ENCODE measurements at regions not wholly inside any gene's neighbourhood (a gene's known extent, or its start where the extent isn't known, plus 50 kb on each side); places are given as distances from the start of the nearest gene placed in this dataset.

DNA sequence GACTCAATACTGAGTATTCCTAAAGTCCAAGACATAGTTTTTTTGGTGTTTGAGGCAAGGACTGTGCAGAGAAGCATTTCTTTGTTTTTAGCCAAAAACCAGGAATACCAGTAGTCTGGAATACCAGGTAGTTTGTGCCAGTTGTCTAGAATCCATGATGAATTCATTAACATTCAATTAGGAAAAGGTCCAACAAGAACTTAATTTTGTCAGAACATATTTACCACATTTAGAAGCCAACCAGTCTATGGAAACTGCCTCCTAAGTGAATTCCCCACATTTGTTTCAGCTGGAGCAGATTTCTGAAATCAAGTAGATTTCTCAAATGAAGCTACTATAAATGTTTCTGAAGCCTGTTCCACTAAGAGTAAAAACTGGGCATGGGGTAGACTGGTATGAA lies 1584.8 kb upstream of the ADGRL3 start:
- DNase-seq (ENCODE audit: insufficient read length, low spot score, missing footprints), result no peak
- Histone ChIP-seq H3K9me3 (ENCODE audit: low read depth, low read length) (no peaks in the 10 kb centered on the region), H3K4me2 (ENCODE audit: insufficient read depth, low read length) (no peak overlapping the region), H3K27me3 (ENCODE audit: insufficient read depth, low read length) (no peaks in the 10 kb centered on the region), H3K36me3 (ENCODE audit: insufficient read depth, low read length) (no peaks in the 10 kb centered on the region), H3K79me2 (ENCODE audit: insufficient read depth, low read length) (no peaks in the 10 kb centered on the region), H3K4me3 (ENCODE audit: insufficient read depth, low read length) (no peak overlapping the region), H3K4me1 (ENCODE audit: insufficient read depth, low read length) (no peaks in the 10 kb centered on the region), H3K27ac (ENCODE audit: low read depth, low read length) (no peak overlapping the region), H4K20me1 (ENCODE audit: insufficient read depth, low read length) (no peaks in the 10 kb centered on the region), H2AFZ (ENCODE audit: low read length) (no peak overlapping the region)
- TF ChIP-seq, protein P1, sequence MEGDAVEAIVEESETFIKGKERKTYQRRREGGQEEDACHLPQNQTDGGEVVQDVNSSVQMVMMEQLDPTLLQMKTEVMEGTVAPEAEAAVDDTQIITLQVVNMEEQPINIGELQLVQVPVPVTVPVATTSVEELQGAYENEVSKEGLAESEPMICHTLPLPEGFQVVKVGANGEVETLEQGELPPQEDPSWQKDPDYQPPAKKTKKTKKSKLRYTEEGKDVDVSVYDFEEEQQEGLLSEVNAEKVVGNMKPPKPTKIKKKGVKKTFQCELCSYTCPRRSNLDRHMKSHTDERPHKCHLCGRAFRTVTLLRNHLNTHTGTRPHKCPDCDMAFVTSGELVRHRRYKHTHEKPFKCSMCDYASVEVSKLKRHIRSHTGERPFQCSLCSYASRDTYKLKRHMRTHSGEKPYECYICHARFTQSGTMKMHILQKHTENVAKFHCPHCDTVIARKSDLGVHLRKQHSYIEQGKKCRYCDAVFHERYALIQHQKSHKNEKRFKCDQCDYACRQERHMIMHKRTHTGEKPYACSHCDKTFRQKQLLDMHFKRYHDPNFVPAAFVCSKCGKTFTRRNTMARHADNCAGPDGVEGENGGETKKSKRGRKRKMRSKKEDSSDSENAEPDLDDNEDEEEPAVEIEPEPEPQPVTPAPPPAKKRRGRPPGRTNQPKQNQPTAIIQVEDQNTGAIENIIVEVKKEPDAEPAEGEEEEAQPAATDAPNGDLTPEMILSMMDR (IDR thresholded peaks at IDR 0.05; ENCODE audit: extremely low read depth, low read depth, low read length), result no peak

GRCh38 chr4:59629348-59629747 lies 1570.8 kb upstream of the ADGRL3 start:
- H3K9me3 ChIP-seq (ENCODE audit: low read depth, low read length), result no peaks in the 10 kb centered on the region
- H3K4me1 ChIP-seq (ENCODE audit: insufficient read depth, low read length), result no peaks in the 10 kb centered on the region
- no peaks in the 10 kb centered on the region for H3K36me3 ChIP-seq (ENCODE audit: insufficient read depth, low read length)
- H3K4me2 ChIP-seq (ENCODE audit: insufficient read depth, low read length), result no peak overlapping the region
- no peak overlapping the region for H3K27ac ChIP-seq (ENCODE audit: low read depth, low read length)
- H3K4me3 ChIP-seq (ENCODE audit: insufficient read depth, low read length), result no peak overlapping the region
- no peaks in the 10 kb centered on the region for H3K27me3 ChIP-seq (ENCODE audit: insufficient read depth, low read length)
- no peaks in the 10 kb centered on the region for H3K79me2 ChIP-seq (ENCODE audit: insufficient read depth, low read length)
- H4K20me1 ChIP-seq (ENCODE audit: insufficient read depth, low read length), result no peaks in the 10 kb centered on the region
- TF ChIP-seq, protein P1 (IDR thresholded peaks at IDR 0.05; ENCODE audit: extremely low read depth, low read depth, low read length), result no peak
- no peak overlapping the region for H2AFZ ChIP-seq (ENCODE audit: low read length)
- DNase-seq (ENCODE audit: insufficient read length, low spot score, missing footprints), result no peak

DNA sequence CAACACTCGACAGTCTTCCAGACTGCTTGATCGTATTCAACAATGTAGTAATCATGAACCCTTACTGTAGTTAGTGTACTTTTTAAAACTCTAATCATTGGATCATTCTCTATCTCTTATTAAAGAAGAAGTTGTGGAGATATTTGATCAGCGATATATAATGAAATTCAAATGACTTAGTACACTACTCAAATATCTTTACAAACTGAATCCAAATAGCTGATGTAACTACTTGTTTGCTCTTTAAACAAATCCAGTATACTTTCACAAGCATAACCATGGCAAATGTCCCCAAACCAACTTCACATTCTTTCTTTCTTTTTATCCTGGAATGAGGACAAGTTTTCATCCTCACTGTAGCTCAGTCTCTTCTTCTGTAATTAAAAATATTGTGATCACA lies 1569.9 kb upstream of the ADGRL3 start:
- TF ChIP-seq, protein P1 (IDR thresholded peaks at IDR 0.05; ENCODE audit: extremely low read depth, low read depth, low read length), result no peak
- H3K27ac ChIP-seq (ENCODE audit: low read depth, low read length), result no peak overlapping the region
- H3K79me2 ChIP-seq (ENCODE audit: insufficient read depth, low read length), result no peaks in the 10 kb centered on the region
- no peak overlapping the region for H2AFZ ChIP-seq (ENCODE audit: low read length)
- DNase-seq (ENCODE audit: insufficient read length, low spot score, missing footprints), result no peak
- no peaks in the 10 kb centered on the region for H4K20me1 ChIP-seq (ENCODE audit: insufficient read depth, low read length)
- H3K27me3 ChIP-seq (ENCODE audit: insufficient read depth, low read length), result no peaks in the 10 kb centered on the region
- no peak overlapping the region for H3K4me3 ChIP-seq (ENCODE audit: insufficient read depth, low read length)
- no peaks in the 10 kb centered on the region for H3K36me3 ChIP-seq (ENCODE audit: insufficient read depth, low read length)
- no peak overlapping the region for H3K4me2 ChIP-seq (ENCODE audit: insufficient read depth, low read length)
- H3K4me1 ChIP-seq (ENCODE audit: insufficient read depth, low read length), result no peaks in the 10 kb centered on the region
- H3K9me3 ChIP-seq (ENCODE audit: low read depth, low read length), result no peaks in the 10 kb centered on the region

DNA sequence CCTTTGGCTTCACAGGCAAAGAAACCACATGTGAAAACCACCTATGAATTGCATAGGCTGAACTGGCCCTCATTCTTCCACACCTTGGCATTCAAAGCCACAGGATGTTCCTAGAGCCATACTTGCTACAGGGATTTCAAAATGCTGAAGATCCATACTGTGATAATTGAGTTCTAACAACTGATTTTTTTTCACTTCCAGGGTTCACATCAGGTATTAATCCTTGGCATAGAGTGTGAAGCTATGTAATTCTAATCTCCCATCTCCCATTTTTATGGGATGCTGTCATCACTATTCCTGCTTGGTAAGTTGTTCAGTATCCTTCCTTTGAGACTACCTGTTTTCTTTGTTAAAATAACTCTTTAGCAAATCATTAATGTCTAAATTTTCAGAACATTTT lies 1569.2 kb upstream of the ADGRL3 start:
- no peak overlapping the region for H2AFZ ChIP-seq (ENCODE audit: low read length)
- no peaks in the 10 kb centered on the region for H3K4me1 ChIP-seq (ENCODE audit: insufficient read depth, low read length)
- no peak overlapping the region for H3K4me3 ChIP-seq (ENCODE audit: insufficient read depth, low read length)
- no peak for DNase-seq (ENCODE audit: insufficient read length, low spot score, missing footprints)
- H4K20me1 ChIP-seq (ENCODE audit: insufficient read depth, low read length), result no peaks in the 10 kb centered on the region
- peaks cover 2% of the 10 kb centered on the region for H3K9me3 ChIP-seq (ENCODE audit: low read depth, low read length)
- no peak overlapping the region for H3K4me2 ChIP-seq (ENCODE audit: insufficient read depth, low read length)
- no peaks in the 10 kb centered on the region for H3K36me3 ChIP-seq (ENCODE audit: insufficient read depth, low read length)
- no peak overlapping the region for H3K27ac ChIP-seq (ENCODE audit: low read depth, low read length)
- TF ChIP-seq, protein P1 (IDR thresholded peaks at IDR 0.05; ENCODE audit: extremely low read depth, low read depth, low read length), result no peak
- no peaks in the 10 kb centered on the region for H3K27me3 ChIP-seq (ENCODE audit: insufficient read depth, low read length)
- H3K79me2 ChIP-seq (ENCODE audit: insufficient read depth, low read length), result no peaks in the 10 kb centered on the region

Data from osteoblast (primary cell).